ENCODE measurements at regions not wholly inside any gene's neighbourhood (a gene's known extent, or its start where the extent isn't known, plus 50 kb on each side); places are given as distances from the start of the nearest gene placed in this dataset.

GRCh38 chr4:180418819-180419531 lies 1824.2 kb upstream of the TENM3 start:
- no peaks in the 10 kb centered on the region for H3K36me3 ChIP-seq (ENCODE audit: insufficient read depth)
- H3K4me1 ChIP-seq (ENCODE audit: insufficient read depth), result no peaks in the 10 kb centered on the region
- 65% methylated on average over 6 of the region's 6 CpGs for WGBS
- DNase-seq (ENCODE audit: extremely low spot score), result no peak
- H3K27ac ChIP-seq (ENCODE audit: low read depth), result no peak overlapping the region
- H3K4me3 ChIP-seq (ENCODE audit: low read depth, low read length), result no peak overlapping the region

GRCh38 chr4:180422989-180423711 lies 1820.1 kb upstream of the TENM3 start:
- Histone ChIP-seq H3K4me1 (ENCODE audit: insufficient read depth) (no peaks in the 10 kb centered on the region), H3K4me3 (ENCODE audit: low read depth, low read length) (no peak overlapping the region), H3K36me3 (ENCODE audit: insufficient read depth) (no peaks in the 10 kb centered on the region), H3K27ac (ENCODE audit: low read depth) (no peak overlapping the region)
- WGBS, result 30% methylated on average over 5 of the region's 5 CpGs
- DNase-seq (ENCODE audit: extremely low spot score), result no peak

- WGBS, result 51% methylated on average over 4 of the region's 4 CpGs
- no peak overlapping the region for H3K27ac ChIP-seq (ENCODE audit: low read depth)
- H3K36me3 ChIP-seq (ENCODE audit: insufficient read depth), result no peaks in the 10 kb centered on the region
- no peak overlapping the region for H3K4me3 ChIP-seq (ENCODE audit: low read depth, low read length)
- DNase-seq (ENCODE audit: extremely low spot score), result no peak
- no peaks in the 10 kb centered on the region for H3K4me1 ChIP-seq (ENCODE audit: insufficient read depth)
Observed at GRCh38 chr4:180423712-180424057, 1819.5 kb upstream of the TENM3 start.

GRCh38 chr4:180426938-180427337 lies 1816.3 kb upstream of the TENM3 start:
- WGBS, result 81% methylated on average over 3 of the region's 3 CpGs
- Histone ChIP-seq H3K4me1 (ENCODE audit: insufficient read depth) (no peaks in the 10 kb centered on the region), H3K4me3 (ENCODE audit: low read depth, low read length) (no peak overlapping the region), H3K27ac (ENCODE audit: low read depth) (no peak overlapping the region), H3K36me3 (ENCODE audit: insufficient read depth) (no peaks in the 10 kb centered on the region)
- no peak for DNase-seq (ENCODE audit: extremely low spot score)

GRCh38 chr4:180430283-180430682 lies 1812.9 kb upstream of the TENM3 start:
- Histone ChIP-seq H3K27ac (ENCODE audit: low read depth) (no peak overlapping the region), H3K36me3 (ENCODE audit: insufficient read depth) (no peaks in the 10 kb centered on the region)
- WGBS, result 52% methylated on average over 7 of the region's 7 CpGs

GRCh38 chr4:180434131-180434895 lies 1808.9 kb upstream of the TENM3 start:
- no peaks in the 10 kb centered on the region for H3K4me1 ChIP-seq (ENCODE audit: insufficient read depth)
- H3K27ac ChIP-seq (ENCODE audit: low read depth), result no peak overlapping the region
- no peak for DNase-seq (ENCODE audit: extremely low spot score)
- no peaks in the 10 kb centered on the region for H3K36me3 ChIP-seq (ENCODE audit: insufficient read depth)
- 28% methylated on average over 3 of the region's 3 CpGs for WGBS
- H3K4me3 ChIP-seq (ENCODE audit: low read depth, low read length), result no peak overlapping the region

More at GRCh38 chr4:180430283-180430682, 1812.9 kb upstream of the TENM3 start:
- no peak overlapping the region for H3K4me3 ChIP-seq (ENCODE audit: low read depth, low read length)
- no peaks in the 10 kb centered on the region for H3K4me1 ChIP-seq (ENCODE audit: insufficient read depth)
- DNase-seq (ENCODE audit: extremely low spot score), result no peak

- Histone ChIP-seq H3K27ac (ENCODE audit: low read depth) (no peak overlapping the region), H3K36me3 (ENCODE audit: insufficient read depth) (no peaks in the 10 kb centered on the region), H3K4me3 (ENCODE audit: low read depth, low read length) (no peak overlapping the region), H3K4me1 (ENCODE audit: insufficient read depth) (no peaks in the 10 kb centered on the region)
- DNase-seq (ENCODE audit: extremely low spot score), result no peak
- 98% methylated on average over 1 of the region's 1 CpG for WGBS
Observed at GRCh38 chr4:180436361-180436760, 1806.8 kb upstream of the TENM3 start.

- 74% methylated on average over 5 of the region's 5 CpGs for WGBS
- DNase-seq (ENCODE audit: extremely low spot score), result no peak
- Histone ChIP-seq H3K36me3 (ENCODE audit: insufficient read depth) (no peaks in the 10 kb centered on the region), H3K27ac (ENCODE audit: low read depth) (no peak overlapping the region), H3K4me1 (ENCODE audit: insufficient read depth) (no peaks in the 10 kb centered on the region), H3K4me3 (ENCODE audit: low read depth, low read length) (no peak overlapping the region)
Observed at GRCh38 chr4:180437601-180438000, 1805.6 kb upstream of the TENM3 start.

- H3K36me3 ChIP-seq (ENCODE audit: insufficient read depth), result no peaks in the 10 kb centered on the region
- H3K4me1 ChIP-seq (ENCODE audit: insufficient read depth), result no peaks in the 10 kb centered on the region
- H3K27ac ChIP-seq (ENCODE audit: low read depth), result no peak overlapping the region
- WGBS, result 81% methylated on average over 1 of the region's 1 CpG
- no peak overlapping the region for H3K4me3 ChIP-seq (ENCODE audit: low read depth, low read length)
- DNase-seq (ENCODE audit: extremely low spot score), result no peak
Observed at GRCh38 chr4:180448306-180448705, 1794.9 kb upstream of the TENM3 start.

GRCh38 chr4:180449395-180449956 lies 1793.7 kb upstream of the TENM3 start:
- no peaks in the 10 kb centered on the region for H3K36me3 ChIP-seq (ENCODE audit: insufficient read depth)
- H3K27ac ChIP-seq (ENCODE audit: low read depth), result no peak overlapping the region
- DNase-seq (ENCODE audit: extremely low spot score), result no peak
- no peaks in the 10 kb centered on the region for H3K4me1 ChIP-seq (ENCODE audit: insufficient read depth)
- no peak overlapping the region for H3K4me3 ChIP-seq (ENCODE audit: low read depth, low read length)
- 41% methylated on average over 6 of the region's 6 CpGs for WGBS

- Histone ChIP-seq H3K36me3 (ENCODE audit: insufficient read depth) (no peaks in the 10 kb centered on the region), H3K4me3 (ENCODE audit: low read depth, low read length) (no peak overlapping the region), H3K4me1 (ENCODE audit: insufficient read depth) (no peaks in the 10 kb centered on the region), H3K27ac (ENCODE audit: low read depth) (no peak overlapping the region)
- 69% methylated on average over 3 of the region's 3 CpGs for WGBS
- no peak for DNase-seq (ENCODE audit: extremely low spot score)
Observed at GRCh38 chr4:180455226-180455625, 1788.0 kb upstream of the TENM3 start.

GRCh38 chr4:180456928-180457327 lies 1786.3 kb upstream of the TENM3 start:
- no peak for DNase-seq (ENCODE audit: extremely low spot score)
- Histone ChIP-seq H3K27ac (ENCODE audit: low read depth) (no peak overlapping the region), H3K4me1 (ENCODE audit: insufficient read depth) (no peaks in the 10 kb centered on the region), H3K36me3 (ENCODE audit: insufficient read depth) (no peaks in the 10 kb centered on the region), H3K4me3 (ENCODE audit: low read depth, low read length) (no peak overlapping the region)
- 89% methylated on average over 12 of the region's 12 CpGs for WGBS

- no peak overlapping the region for H3K4me3 ChIP-seq (ENCODE audit: low read depth, low read length)
- DNase-seq (ENCODE audit: extremely low spot score), result no peak
- H3K4me1 ChIP-seq (ENCODE audit: insufficient read depth), result no peaks in the 10 kb centered on the region
- WGBS, result 88% methylated on average over 6 of the region's 6 CpGs
- no peaks in the 10 kb centered on the region for H3K36me3 ChIP-seq (ENCODE audit: insufficient read depth)
- no peak overlapping the region for H3K27ac ChIP-seq (ENCODE audit: low read depth)
Observed at GRCh38 chr4:180462116-180462515, 1781.1 kb upstream of the TENM3 start.
